Natural killer cell (primary cell): ENCODE measurements at regions not wholly inside any gene's neighbourhood (a gene's known extent, or its start where the extent isn't known, plus 50 kb on each side); places are given as distances from the start of the nearest gene placed in this dataset.

ENCODE experiments used
- ATAC-seq, 3 donors: fragments of 150-1000 bp in 2 of 3; fragments of 200-7000 bp in 1 of 3; cut with Tn5 transposase; 1 replicate in 1 of 3; 2 replicates in 2 of 3; pipeline ENCODE4 v1.10.0; 2021; ENCODE audit warnings: mild to moderate bottlenecking in 2 of 3, moderate library complexity in 2 of 3
- DNase-seq, 2 donors: peaks; one replicate each; pipeline versions ENCODE4 v3.0.0 to v3.0.0-alpha.2; 2013 to 2021; ENCODE audit warnings: mixed read lengths in 1 of 2
- H3K27ac ChIP-seq: one replicate; pipeline ENCODE4 v1.5.1; 2013; ENCODE audit warnings: mild to moderate bottlenecking, low read length
- H3K27me3 ChIP-seq: one replicate; pipeline ENCODE4 v1.6.1; 2013; ENCODE audit warnings: low read length; ENCODE audit not compliant: control insufficient read depth, insufficient read depth
- H3K36me3 ChIP-seq: one replicate; pipeline ENCODE4 v1.6.1; 2013; ENCODE audit warnings: low read length; ENCODE audit not compliant: control insufficient read depth, insufficient read depth
- H3K4me1 ChIP-seq: one replicate; pipeline ENCODE4 v1.6.1; 2013; ENCODE audit warnings: low read length; ENCODE audit not compliant: control insufficient read depth, insufficient read depth
- H3K4me3 ChIP-seq: one replicate; pipeline ENCODE4 v1.5.1; 2013; ENCODE audit warnings: low read length
- H3K9me3 ChIP-seq: one replicate; pipeline ENCODE4 v1.6.1; 2013; ENCODE audit warnings: low read length; ENCODE audit not compliant: control insufficient read depth, insufficient read depth
- H3K27ac Mint-ChIP-seq, 2 donors: one replicate each; pipeline ENCODE4 v1.8.0; 2022; ENCODE audit warnings: mild to moderate bottlenecking in 2 of 2, mixed read lengths in 2 of 2, moderate library complexity in 1 of 2
- H3K27me3 Mint-ChIP-seq, 2 donors: one replicate each; pipeline ENCODE4 v1.8.0; 2022; ENCODE audit warnings: low read depth in 2 of 2, mixed read lengths in 2 of 2
- H3K36me3 Mint-ChIP-seq: one replicate; pipeline ENCODE4 v1.8.0; 2022; ENCODE audit warnings: mixed read lengths
- H3K4me1 Mint-ChIP-seq, 2 donors: one replicate each; pipeline ENCODE4 v1.8.0; 2022; ENCODE audit warnings: mixed read lengths in 2 of 2
- H3K4me3 Mint-ChIP-seq: one replicate; pipeline ENCODE4 v1.8.0; 2022; ENCODE audit warnings: mild to moderate bottlenecking, moderate library complexity, mixed read lengths
- H3K9me3 Mint-ChIP-seq, 2 donors: one replicate each; pipeline ENCODE4 v1.8.0; 2022; ENCODE audit warnings: mixed read lengths in 2 of 2
- CTCF ChIP-seq: fragments of 200-600 bp; IDR thresholded peaks from one replicate; pipeline ENCODE4 v1.8.0; 2022; ENCODE audit warnings: antibody characterized with exemption
- WGBS: methylation state at CpG from one replicate; pipeline ENCODE4 v1.1.7; 2013; ENCODE audit warnings: missing lambda C conversion rate; ENCODE audit not compliant: insufficient coverage; 5-methylcytosine and 5-hydroxymethylcytosine counted together
- intact Hi-C: fragments of 100-400 bp; cut with micrococcal nuclease; formaldehyde crosslinking; loops from one replicate; pipeline ENCODE4 v1.14.2; 2022

DNA sequence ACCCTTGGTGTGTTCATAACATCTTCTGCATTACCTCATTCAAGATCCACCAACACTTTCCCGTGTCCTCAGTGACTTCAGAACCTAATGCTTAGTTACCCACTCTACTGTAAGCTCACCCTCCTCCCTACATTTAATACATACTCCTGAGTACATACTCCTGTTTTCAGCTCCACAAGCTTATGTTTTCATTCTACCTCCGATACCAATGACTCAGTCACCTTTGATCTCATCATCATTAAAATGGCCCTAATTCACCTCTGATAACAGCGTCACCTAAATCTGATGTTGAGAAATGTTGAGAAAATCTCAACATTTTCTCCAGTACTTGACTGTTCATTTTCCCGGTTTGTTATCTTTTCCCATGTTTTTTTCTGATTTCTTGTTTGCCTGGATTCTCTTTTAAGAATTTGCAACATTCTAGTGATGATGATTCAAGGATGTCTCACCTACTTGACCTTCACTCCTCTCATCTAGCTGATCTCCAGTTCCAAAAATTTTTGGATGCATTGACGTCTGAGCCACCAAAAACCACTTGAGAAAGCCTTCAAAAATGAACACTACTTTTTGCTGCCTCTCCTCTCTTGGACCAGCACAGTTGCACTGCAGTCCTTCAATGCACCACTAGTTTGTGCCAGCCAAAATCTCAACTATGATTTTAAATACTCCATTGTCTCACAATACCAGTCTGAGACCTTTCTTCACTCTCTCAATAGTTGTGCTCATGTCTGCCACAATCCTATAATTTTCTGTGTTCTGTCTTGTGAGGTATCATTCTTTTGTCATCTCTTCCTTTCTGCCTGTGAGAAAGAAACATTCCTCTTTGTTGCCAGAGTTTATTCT lies 220.7 kb upstream of the SEMA6D start:
- peaks cover 0 to 5% of the 10 kb centered on the region in 2 donors for H3K27me3 Mint-ChIP-seq
- no peak for TF ChIP-seq CTCF
- no peaks in the 10 kb centered on the region for H3K27me3 ChIP-seq
- ATAC-seq: no peak
- no peak overlapping the region for H3K4me3 ChIP-seq
- H3K36me3 Mint-ChIP-seq: no peaks in the 10 kb centered on the region
- WGBS: 86% methylated on average over 4 of the region's 5 CpGs
- H3K9me3 Mint-ChIP-seq: no peaks in the 10 kb centered on the region
- intact Hi-C loops: no loop called here
- DNase-seq: no peak
- no peaks in the 10 kb centered on the region for H3K4me1 ChIP-seq
- H3K27ac ChIP-seq: no peak overlapping the region
- no peaks in the 10 kb centered on the region for H3K4me1 Mint-ChIP-seq
- no peak overlapping the region for H3K27ac Mint-ChIP-seq
- H3K4me3 Mint-ChIP-seq: no peak overlapping the region
- no peaks in the 10 kb centered on the region for H3K36me3 ChIP-seq
- no peaks in the 10 kb centered on the region for H3K9me3 ChIP-seq

- no peak for ATAC-seq
Measured at GRCh38 chr15:47500842-47501241, 216.5 kb upstream of the SEMA6D start.

DNA sequence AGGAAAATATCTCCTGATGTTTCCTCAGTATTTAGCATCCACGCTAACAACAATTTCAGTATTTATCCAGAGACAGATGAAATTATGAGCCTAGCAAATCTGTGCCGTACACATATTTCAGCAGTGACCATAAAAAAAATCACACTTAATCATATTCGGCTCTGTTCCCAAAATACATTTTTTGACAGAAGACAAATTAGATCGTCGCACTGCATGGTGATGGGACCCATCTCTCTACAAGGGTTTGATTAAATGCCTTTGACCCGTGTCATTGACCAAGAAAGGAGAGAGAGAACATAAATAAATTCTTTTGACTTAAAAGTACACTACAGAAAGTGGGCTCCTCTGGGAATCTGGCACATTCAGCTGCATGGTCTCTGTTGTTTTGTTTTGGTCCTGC lies 215.3 kb upstream of the SEMA6D start:
- intact Hi-C loops: no loop called here
- Mint-ChIP-seq H3K27me3 (no peaks in the 10 kb centered on the region), H3K9me3 (no peaks in the 10 kb centered on the region), H3K4me3 (no peak overlapping the region), H3K27ac (no peak overlapping the region), H3K4me1 (peaks cover 0 to 16% of the 10 kb centered on the region in 2 donors), H3K36me3 (no peaks in the 10 kb centered on the region)
- Histone ChIP-seq H3K9me3 (no peaks in the 10 kb centered on the region), H3K27ac (no peak overlapping the region), H3K36me3 (no peaks in the 10 kb centered on the region), H3K4me3 (no peak overlapping the region), H3K27me3 (no peaks in the 10 kb centered on the region), H3K4me1 (peaks cover 4% of the 10 kb centered on the region)
- ATAC-seq (no peak), DNase-seq (no peak)
- no peak for TF ChIP-seq CTCF
- WGBS: 91% methylated on average over 6 of the region's 6 CpGs

More at GRCh38 chr15:47500842-47501241, 216.5 kb upstream of the SEMA6D start:
- no peak overlapping the region for H3K4me3 Mint-ChIP-seq
- H3K4me1 Mint-ChIP-seq: peaks cover 0 to 16% of the 10 kb centered on the region in 2 donors
- TF ChIP-seq CTCF: no peak
- H3K36me3 Mint-ChIP-seq: no peaks in the 10 kb centered on the region
- Histone ChIP-seq H3K9me3 (no peaks in the 10 kb centered on the region), H3K36me3 (no peaks in the 10 kb centered on the region), H3K4me3 (no peak overlapping the region), H3K27ac (no peak overlapping the region), H3K4me1 (peaks cover 4% of the 10 kb centered on the region), H3K27me3 (no peaks in the 10 kb centered on the region)
- H3K9me3 Mint-ChIP-seq: no peaks in the 10 kb centered on the region
- no peaks in the 10 kb centered on the region for H3K27me3 Mint-ChIP-seq
- no peak for DNase-seq
- no peak overlapping the region for H3K27ac Mint-ChIP-seq
- WGBS: 86% methylated on average over 1 of the region's 2 CpGs
- intact Hi-C loops: no loop called here

GRCh38 chr15:47503876-47504275 lies 213.4 kb upstream of the SEMA6D start:
- H3K36me3 Mint-ChIP-seq: no peaks in the 10 kb centered on the region

More at GRCh38 chr15:47503876-47504275, 213.4 kb upstream of the SEMA6D start:
- Mint-ChIP-seq H3K27me3 (no peaks in the 10 kb centered on the region), H3K27ac (no peak overlapping the region), H3K4me3 (no peak overlapping the region), H3K9me3 (no peaks in the 10 kb centered on the region), H3K4me1 (peaks cover 0 to 16% of the 10 kb centered on the region in 2 donors)
- no peaks in the 10 kb centered on the region for H3K9me3 ChIP-seq
- H3K27ac ChIP-seq: no peak overlapping the region
- DNase-seq (no peak), ATAC-seq (no peak)
- no peak for TF ChIP-seq CTCF
- H3K36me3 ChIP-seq: no peaks in the 10 kb centered on the region
- WGBS: 94% methylated on average over 2 of the region's 2 CpGs
- H3K4me1 ChIP-seq: peaks cover 4% of the 10 kb centered on the region
- intact Hi-C loops: no loop called here
- H3K27me3 ChIP-seq: no peaks in the 10 kb centered on the region
- H3K4me3 ChIP-seq: no peak overlapping the region
